ENCODE measurements at regions not wholly inside any gene's neighbourhood (a gene's known extent, or its start where the extent isn't known, plus 50 kb on each side); places are given as distances from the start of the nearest gene placed in this dataset.

DNA sequence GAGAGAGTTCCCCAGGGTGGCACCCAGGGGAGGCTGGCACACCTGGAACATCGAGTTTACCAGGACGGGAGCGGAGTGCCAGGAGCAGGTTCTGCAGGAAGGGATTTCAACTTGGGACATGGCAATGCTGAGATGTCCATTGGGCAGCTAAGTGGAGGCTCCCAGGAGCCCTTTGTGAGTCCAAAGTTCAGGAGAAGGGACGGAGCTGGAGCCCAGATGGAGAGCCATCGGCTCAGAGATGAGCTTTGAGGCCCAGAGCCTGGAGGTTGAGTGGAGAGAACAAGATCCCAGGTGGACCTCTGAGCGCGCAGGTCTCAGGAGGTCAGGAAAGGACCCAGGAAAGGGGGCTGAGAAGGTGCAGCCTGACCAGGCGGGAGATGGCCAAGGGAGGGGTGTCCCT, 67.5 kb upstream of the AFDN start:
- no peak for DNase-seq

DNA sequence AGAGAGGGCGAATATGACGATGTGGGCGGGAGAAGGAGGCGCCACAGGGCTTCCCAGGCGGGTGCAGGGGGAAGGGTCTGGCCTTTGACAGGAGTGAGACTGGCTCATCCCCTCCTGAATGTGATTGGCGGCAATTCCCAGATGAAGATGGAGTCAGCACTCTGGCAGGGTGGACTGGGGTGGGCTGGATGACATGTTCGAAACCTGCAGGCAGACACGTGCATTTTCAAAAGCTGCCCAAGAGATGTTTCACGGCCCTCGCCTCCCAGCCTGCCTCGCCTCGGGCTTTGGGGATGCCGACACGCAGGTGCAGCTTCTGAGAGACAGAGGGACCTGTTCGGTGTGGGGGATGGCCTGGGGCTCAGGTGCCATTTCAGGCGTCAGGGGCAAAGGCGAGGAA, 66.8 kb upstream of the AFDN start:
- no peak for DNase-seq

DNA sequence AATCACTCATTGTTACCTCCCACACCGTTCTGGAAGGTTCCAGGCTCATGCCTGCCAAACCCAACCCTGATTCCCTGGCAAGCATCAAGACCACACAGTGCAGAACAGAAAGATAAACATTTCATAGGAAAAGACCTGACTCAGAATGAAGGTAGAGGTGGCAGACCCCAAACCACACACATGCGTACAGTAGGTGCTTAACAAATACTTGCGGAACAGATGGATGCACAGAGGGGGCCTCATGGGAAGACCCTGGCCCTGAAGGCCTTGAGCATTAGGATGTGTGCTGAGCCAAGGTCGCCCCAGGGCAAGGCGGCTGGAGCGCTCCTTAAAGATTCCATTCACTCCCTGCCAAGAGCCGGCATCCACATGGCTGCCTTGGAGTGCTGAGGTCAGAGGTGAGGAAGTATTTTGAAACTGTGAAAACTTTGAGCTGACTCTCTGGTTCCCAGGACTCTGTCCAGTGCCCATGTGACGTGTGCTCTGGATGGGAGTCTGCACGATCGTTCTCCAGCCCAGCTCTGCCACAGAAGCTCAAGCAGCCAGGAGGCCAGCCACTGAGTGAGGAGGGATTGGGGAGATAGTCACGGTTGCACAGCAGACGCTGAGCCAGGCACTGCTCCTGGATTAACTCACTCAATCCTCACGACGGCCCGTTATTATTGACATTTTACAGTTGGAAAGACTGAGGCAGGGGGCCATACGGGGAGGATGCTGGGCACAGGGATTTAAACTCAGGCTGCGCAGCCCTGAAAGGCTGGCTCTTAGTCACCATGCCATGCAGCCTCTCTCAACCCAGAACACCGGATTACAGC, 65.5 kb upstream of the AFDN start:
- DNase-seq = no peak

DNA sequence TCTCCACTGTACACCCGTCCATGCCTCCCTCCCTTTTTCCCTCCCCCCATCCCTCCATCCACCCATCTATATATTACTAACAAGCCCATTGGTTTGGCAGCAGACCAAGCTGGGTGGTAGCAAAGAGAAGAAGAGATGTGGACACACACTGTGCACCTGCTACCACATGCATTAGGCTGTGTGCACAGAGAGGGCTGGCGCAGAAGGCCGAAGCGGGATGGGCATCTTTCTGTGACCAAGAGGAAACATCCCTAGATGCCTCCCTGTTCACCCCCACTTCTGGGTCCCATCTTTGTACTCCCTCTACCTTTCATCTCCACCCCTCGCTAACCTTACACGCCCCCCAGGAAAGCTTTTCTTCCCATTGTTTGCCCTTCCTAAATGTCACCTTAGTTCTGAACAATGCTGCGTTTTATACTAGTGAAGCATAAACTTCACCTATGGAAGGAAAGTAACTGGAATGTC, 64.9 kb upstream of the AFDN start:
- DNase-seq = no peak

DNA sequence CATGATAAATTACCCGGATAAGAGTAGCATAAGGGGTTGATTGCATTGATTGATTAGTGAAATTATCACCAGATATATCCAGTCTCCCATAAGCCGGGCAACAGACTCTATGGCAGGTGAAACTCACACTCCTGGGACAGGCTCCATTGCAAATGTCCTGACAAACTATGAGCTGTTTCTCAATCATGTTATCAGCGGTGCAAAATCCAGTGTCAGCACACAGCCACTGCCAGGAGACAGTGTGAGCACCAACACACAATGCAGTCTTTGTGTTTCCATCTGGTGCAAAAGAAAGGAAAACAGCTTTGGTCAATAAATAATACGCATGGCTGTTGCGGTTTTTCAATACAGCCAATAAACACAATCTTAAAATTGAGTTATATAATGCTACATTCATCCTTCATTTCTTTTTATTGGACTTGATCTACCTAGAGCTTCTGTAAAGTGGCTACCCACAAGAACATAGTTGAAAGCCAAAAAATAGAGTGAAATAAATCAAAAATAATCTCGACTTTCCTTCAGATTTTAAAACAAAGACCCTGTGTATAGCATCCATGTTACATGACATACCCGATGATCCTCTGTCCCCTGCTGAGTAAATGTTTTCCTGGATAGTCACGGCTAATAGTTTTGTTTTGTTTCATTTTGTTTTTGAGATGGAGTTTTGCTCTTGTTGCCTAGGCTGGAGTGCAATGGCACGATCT, 64.3 kb upstream of the AFDN start:
- no peak for DNase-seq

DNA sequence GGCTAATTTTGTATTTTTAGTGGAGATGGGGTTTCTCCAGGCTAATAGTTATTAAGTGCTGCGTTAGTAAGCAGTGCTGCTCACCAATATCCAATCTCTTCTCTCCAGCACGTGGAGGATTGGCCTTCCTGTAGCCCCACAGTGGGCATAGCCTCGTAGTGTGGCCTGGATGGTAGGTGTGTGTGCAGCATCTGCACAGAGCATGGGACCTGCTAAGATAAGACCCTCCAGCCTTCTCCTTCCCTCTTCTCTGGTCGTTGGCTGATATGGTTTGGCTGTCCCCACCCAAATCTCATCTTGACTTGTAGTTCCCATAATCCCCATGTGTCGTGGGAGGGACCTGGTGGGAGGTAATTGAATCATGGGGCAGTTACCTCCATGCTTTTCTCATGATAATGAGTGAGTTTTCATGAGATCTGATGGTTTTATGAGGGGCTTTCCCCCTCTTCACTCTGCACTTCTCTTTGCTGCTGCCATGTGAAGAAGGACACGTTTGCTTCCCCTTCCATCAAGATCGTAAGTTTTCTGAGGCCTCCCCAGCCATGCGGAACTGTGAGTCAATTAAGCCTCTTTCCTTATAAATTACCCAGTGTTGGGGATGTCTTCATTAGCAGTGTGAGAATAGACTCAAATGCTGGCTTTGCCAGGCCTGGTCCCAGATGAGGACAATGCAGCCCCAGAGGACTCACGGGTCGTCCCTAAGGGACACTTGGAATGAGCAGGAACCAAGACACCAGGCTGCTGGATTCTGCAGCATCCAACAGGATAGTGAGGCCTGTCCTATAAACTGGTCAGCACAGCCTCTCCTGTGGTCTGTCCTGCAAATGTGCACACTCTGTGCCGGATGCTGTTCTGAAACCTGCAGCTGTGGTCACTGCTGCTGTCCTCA, 63.4 kb upstream of the AFDN start:
- no peak for DNase-seq

DNA sequence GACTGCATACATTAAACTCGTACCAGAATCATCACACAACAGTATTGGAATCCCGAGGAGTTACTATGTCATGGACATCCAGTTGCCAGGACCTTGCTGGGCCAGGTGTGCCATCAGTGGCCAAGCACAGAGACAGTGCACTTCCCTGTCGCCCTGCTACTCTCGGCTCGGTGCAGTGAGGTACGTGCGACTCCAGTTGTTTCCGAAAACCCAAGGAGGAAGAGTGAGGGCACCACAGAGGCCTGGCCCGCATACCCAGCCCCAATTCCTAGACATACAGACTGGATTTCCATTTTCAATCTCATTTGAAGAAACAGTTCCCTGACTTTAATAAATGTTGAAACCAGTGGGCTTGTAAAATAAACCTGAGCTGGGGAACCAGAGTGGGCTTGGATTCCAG, 62.5 kb upstream of the AFDN start:
- no peak for DNase-seq

DNA sequence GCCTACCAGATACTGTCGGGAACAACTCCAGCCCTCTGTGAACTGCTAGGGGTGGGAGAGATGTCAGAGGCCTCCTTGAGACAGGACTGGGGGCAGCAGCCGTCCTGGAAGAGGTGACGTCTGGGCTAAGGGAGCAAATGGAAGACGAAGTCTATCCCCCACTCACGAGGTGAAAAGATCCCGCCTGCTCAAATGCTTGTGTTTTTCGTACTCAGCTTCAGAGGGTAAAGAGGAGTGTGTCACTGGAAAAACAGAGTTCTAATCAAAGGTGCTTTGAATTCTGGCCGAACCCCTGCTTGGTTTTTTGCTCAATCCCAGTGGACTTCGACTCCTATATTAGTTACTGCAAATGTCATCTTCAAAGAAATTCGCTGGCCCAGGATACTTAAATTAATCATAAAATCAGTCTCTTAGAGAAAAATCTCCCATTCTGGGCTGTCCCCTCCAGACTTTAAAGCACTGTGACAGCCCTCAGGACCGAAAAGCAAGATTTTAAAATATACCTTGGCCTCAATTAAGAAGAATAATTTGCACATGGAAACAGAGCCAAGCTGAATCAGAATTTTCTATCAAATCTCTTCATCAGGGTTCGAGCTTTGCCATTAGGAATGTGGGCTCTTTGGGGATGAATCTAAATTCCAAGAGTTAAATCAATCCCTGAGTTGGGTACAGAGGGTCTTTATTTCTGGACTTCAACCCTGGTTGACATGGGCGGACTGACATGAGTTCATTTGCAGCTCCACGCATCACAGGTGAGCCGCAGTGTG, 61.8 kb upstream of the AFDN start:
- no peak for DNase-seq

DNA sequence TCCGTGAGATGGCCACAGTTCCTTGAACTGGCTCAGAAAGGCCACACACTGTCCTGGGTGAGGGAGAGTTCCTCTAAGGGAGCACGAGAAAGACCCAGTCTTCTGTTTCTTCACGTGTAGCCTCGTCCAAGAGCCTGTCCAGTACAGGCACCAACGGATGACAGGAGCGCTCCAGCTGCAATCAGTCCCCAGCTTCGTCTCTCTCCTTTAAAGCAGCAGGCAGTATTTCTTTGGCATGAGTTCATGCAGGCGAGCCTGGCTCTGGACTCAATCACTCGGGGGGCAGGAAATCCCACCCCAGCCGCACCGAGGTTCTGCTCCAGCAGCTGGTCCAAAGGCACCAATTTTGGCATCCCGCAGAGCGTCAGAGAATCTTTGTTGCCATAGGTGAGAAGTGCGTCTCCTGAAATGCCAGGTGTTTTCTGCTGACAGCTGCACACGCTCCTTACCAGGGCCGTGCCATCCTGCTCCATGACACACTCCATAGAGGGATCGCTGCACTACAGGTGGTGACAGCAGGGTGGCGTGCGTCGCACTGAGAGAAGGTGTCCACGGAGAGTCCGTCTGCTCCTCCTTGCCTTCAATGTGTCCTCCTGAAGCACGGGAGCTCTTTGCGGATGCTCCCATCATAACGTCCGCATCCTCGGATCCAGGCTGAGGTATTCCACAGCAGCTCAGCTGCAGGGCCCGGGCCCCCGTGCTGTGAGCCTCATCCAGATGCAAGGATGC, 59.6 kb upstream of the AFDN start:
- no peak for DNase-seq

DNA sequence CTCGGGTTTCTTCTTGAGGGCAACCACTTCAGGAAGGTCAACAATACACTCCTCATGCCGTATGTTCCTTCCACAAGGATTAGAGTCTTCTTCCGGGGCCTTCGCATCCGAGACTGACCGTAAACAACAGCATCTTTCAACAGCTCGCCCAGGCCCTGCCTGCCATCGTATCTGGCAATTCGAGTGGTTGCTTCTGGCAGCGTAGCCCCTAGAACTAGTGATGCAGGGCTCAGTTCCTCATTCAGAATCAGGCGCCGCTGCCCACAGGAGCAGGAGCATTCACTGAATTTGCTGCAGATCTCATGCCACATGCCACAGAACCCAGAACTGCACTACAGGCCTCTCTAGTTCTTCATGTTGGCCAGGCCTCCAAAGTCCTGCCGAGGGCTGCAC, 59.0 kb upstream of the AFDN start:
- no peak for DNase-seq

DNA sequence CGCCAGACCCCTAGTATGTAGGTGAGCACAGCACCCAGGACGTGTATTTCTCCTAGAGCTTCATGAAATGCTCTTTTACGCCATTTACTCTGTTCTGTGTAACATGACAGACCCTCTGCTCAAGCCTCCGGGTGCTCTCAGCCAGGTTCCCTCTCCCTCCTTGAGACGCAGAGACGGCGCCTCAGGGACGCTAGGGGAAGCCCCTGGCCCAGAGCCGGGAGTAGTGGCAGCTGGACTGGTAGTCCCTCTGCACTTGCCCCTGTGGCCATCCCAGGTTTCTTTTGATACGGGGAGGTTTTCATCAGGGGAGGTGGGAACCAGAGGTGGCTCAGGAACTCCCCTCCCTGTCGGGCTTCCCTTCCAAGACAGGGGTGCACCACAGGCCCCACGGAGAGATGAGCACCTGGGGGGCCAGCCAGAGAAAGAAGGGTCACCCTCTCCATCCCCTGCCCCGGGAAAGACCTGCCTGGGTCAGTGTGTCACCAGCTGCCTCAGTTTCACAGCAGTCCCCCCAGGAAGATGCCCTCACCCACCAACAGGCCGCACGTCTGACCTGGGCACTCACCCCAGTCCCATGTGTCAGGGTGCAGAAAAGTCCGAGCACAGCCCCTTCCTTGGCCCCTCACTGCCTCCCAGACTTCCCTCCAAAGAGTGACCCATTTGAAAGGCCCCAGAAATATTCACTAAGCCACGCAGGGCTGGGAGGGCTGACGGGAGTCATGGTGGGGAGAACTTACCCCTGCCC, 58.1 kb upstream of the AFDN start:
- DNase-seq = no peak

DNA sequence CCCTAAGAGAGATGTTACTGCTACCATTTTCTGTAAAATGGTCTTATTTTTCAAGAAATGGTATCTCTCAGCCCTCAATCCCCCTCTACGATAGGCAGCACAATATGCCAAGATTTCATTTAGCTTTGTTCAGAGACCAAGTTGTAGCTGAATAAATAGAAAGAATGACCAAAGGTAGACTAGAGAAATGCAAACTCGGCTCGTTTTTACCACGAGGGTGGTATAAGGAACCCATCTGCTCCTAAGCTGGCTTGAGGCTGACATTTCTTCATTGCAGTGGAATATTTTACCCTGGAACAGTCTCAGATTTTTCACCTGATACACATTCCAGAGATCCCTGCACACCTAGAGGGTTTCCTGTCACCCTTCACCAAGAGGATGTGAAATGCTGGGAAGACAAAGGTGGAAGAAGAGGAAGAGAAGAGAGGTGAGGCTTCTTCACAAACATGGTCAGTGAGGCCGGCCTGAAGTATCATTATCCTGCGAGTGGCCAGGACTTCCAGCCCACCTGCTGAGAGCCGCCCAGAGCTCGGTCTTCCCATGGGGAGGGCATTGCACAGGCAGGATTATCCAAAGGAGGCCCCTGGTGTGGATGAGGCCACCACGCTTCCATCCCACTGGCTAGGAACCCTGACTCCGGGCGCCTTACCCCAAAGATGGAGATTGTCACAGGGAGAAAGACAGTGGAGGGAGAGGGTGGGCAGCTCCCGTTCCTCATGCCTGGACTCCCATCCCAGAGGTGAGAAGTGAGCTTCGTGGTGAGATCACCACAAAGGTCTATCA, 57.1 kb upstream of the AFDN start:
- no peak for DNase-seq

DNA sequence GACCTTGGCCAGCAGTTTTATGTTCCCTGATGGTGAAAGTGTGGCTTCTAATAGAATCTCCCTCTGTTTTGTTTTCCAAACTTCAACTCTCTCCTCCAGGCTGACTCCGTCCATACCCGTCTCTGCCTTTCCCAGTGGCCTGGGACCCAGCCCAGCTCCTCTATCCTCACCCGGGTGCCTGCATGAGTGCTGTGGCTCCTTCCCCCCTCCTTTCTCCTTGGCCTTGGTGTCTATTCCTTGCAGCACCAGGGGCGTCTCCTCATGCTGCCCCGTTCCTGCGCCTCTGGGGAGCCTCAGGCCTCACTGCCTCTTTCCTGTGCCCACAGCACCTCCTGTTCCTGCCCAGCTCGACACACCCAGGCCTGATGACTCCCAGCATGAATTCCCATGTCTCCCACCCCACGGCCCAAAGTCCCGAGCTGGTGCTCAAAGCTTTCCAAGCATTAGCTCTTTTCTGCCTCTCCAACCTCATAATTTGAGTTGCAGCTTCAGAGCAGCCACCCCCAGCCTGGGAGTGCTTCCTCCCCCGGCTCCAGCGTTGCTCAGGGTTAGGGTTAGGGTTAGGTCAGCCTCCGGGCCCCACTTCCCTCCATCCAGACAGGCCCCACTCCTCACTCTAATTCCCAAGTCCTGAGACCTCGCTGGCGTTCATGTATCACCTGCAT, 56.3 kb upstream of the AFDN start:
- no peak for DNase-seq

DNA sequence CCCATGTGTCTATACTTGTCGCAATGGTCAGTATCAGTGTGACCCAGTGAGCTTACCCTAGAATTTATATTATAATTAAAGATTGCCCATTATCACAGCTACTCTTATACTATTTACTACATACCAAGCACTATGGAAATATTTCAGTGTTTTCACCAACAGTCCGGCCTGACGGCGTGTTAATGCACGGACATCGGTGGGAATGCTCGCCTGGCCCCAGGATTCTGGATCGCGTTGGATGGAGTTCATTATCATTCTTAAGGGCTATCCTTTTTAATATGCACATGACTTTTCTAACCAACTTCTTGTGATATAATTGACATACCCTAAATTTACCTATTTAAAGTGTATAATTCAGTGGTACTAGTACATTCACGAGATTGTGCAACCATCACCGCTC, 51.8 kb upstream of the AFDN start:
- no peak for DNase-seq

DNA sequence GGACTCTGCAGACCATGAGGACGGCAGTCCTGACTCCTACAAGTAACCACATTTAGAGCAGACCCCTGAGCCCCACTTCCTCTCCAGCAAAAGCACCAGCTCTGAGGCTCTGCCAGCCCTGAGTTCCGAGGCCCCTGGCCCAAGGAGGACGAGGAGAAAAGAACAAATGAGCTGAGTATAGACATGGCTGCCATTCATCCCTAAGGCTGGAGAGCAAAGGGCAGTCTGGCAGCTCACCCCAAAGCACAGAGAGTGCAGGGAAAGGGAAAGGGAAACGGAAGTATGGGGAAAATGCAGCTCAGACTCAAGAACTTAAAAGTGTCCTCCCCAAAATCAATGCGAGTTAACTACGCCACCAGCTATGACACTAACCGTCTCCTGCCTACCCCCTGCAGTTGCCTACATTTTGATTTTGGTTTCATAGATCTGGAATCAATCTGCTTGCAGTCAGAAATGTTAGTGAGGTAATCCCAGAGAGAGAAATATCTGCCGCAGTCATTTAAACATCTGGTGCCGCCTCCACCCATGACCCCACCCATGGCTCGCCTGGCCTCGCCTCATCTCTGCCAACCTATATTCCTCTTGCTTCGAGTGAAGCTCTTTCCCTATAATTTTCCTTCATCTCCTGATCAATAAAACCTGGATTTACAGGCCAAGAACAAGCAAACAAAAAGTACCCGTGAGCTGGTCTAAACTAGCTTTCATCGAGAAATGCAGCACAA, 49.6 kb upstream of the AFDN start:
- DNase-seq = no peak
